Astrocyte (in vitro differentiated cells and primary cell): ENCODE measurements at regions not wholly inside any gene's neighbourhood (a gene's known extent, or its start where the extent isn't known, plus 50 kb on each side); places are given as distances from the start of the nearest gene placed in this dataset.
"Not testable (repeated sequence)": the region's sequence is repeated elsewhere in the genome, so short reads cannot be mapped to it uniquely, and the experiment has no call there.

Source experiments
- EZH2 ChIP-seq: IDR thresholded peaks from 2 replicates; pipeline ENCODE4 v1.6.1; 2012; ENCODE audit warnings: mild to moderate bottlenecking, low read length, inconsistent platforms; ENCODE audit not compliant: insufficient read depth
- TF ChIP-seq, protein P1 (sequence below): IDR thresholded peaks from 2 replicates; pipeline ENCODE4 v1.5.1; 2011; ENCODE audit warnings: low read depth, mild to moderate bottlenecking, inconsistent platforms, low read length, moderate library complexity; ENCODE audit not compliant: insufficient read depth

DNA sequence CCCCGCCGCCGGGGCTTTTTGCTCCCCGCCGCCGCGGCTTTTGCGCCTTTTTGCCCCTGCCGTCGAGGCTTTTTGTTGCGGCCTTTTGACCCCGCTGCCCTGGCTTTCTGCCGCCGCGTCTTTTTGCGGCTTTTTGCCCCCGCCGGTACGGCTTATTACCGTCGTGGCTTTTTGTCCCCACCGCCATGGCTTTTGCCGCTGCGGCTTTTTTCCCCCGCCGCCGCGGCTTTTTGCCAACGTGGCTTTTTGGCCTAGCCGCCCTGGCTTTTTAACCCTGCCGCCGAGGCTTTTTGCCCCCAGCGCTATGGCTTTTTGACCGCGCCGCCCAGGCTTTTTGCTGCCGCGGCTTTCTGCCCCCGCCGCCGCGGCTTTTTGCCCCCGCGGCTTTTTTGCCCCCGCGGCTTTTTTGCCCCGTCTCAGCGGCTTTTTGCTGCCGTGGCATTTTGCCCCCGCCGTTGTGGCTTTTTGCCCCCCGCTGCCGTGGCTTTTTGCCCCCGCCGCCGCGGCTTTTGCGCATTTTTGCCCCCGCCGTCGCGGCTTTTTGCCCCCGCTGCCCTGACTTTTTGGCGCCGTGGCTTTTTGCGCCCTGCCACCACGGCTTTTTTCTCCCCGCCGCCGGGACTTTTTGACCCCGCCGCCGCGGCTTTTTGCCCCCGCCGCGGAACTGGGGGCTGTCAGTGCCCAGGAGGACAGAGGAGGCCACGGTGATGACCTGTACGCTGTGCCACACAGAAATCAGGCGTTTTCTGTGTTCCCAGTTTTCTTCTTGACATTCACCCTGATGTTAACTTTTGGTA, 4828.5 kb upstream of the OR11H1 start:
- TF ChIP-seq, protein P1, sequence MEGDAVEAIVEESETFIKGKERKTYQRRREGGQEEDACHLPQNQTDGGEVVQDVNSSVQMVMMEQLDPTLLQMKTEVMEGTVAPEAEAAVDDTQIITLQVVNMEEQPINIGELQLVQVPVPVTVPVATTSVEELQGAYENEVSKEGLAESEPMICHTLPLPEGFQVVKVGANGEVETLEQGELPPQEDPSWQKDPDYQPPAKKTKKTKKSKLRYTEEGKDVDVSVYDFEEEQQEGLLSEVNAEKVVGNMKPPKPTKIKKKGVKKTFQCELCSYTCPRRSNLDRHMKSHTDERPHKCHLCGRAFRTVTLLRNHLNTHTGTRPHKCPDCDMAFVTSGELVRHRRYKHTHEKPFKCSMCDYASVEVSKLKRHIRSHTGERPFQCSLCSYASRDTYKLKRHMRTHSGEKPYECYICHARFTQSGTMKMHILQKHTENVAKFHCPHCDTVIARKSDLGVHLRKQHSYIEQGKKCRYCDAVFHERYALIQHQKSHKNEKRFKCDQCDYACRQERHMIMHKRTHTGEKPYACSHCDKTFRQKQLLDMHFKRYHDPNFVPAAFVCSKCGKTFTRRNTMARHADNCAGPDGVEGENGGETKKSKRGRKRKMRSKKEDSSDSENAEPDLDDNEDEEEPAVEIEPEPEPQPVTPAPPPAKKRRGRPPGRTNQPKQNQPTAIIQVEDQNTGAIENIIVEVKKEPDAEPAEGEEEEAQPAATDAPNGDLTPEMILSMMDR = not testable (repeated sequence)
- not testable (repeated sequence) for TF ChIP-seq EZH2
